HepG2 (cell line): ENCODE measurements at regions not wholly inside any gene's neighbourhood (a gene's known extent, or its start where the extent isn't known, plus 50 kb on each side); places are given as distances from the start of the nearest gene placed in this dataset.

ENCODE experiments used
- PTBP1 ChIP-seq: fragments of 200-400 bp; formaldehyde crosslinking; IDR thresholded peaks from 2 replicates; pipeline ENCODE4 v1.6.1; 2018; ENCODE audit warnings: low read length, low read depth; ENCODE audit not compliant: poor library complexity, severe bottlenecking
- RFX1 ChIP-seq: fragments of 450-650 bp; IDR thresholded peaks from 2 replicates; pipeline ENCODE4 v1.6.1; 2017
- SP1 ChIP-seq, 2 experiments: fragments of 450-650 bp in 1 of 2; sonication (generic) in 1 of 2; formaldehyde crosslinking in 1 of 2; IDR thresholded peaks; 2 replicates each; pipeline versions ENCODE4 v1.4.0 to v1.6.1; 2016 to 2020; ENCODE audit warnings: missing genetic modification reagents in 1 of 2
- ZEB1 ChIP-seq: IDR thresholded peaks from 2 replicates; pipeline ENCODE4 v1.6.1; 2012; ENCODE audit warnings: mild to moderate bottlenecking, low read depth, inconsistent platforms; ENCODE audit not compliant: insufficient replicate concordance
- ZSCAN31 ChIP-seq: sonication (generic); formaldehyde crosslinking; IDR thresholded peaks from 2 replicates; pipeline ENCODE4 v1.5.0; 2020; ENCODE audit warnings: low read depth, mild to moderate bottlenecking, missing genetic modification reagents
- TF ChIP-seq, protein P1 (sequence below): sonication (generic); formaldehyde crosslinking; IDR thresholded peaks from 2 replicates; pipeline ENCODE4 v1.5.0; 2020; ENCODE audit warnings: mild to moderate bottlenecking, missing genetic modification reagents, borderline replicate concordance
- TF ChIP-seq, protein P2 (sequence below), 2 experiments: fragments of 450-650 bp in 1 of 2; sonication (generic) in 1 of 2; formaldehyde crosslinking; IDR thresholded peaks; 2 replicates each; pipeline versions ENCODE4 v1.5.0 to v1.8.0; 2020 to 2022; ENCODE audit warnings: mild to moderate bottlenecking in 1 of 2, missing genetic modification reagents in 1 of 2
- TF ChIP-seq, protein P3 (sequence below): sonication (generic); formaldehyde crosslinking; IDR thresholded peaks from 2 replicates; pipeline ENCODE4 v1.5.1; 2020; ENCODE audit warnings: mild to moderate bottlenecking, missing genetic modification reagents
- TF ChIP-seq, protein P4 (sequence below): sonication (generic); formaldehyde crosslinking; IDR thresholded peaks from 2 replicates; pipeline ENCODE4 v1.4.0; 2020; ENCODE audit warnings: mild to moderate bottlenecking, missing genetic modification reagents

DNA sequence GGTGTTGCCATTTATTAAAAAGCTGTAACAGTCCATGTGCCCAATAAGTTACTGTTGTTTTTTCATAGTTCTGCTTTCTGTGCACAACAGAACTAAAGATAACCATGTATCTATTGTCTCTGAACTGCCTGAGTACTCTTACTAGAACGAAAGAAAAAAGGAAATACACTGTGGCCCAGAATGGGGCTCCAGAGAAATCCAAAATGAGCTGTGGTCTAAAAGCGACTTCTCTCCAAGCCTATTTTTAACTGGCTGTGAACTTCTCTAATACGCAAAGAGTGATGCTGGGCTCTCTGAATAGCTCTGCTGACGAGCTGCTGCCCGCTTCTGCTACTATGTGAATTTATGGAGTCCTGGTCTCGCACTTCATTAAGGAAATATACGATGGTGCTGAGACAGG lies 56.2 kb upstream of the LPP start (continued):
- TF ChIP-seq, protein P1, sequence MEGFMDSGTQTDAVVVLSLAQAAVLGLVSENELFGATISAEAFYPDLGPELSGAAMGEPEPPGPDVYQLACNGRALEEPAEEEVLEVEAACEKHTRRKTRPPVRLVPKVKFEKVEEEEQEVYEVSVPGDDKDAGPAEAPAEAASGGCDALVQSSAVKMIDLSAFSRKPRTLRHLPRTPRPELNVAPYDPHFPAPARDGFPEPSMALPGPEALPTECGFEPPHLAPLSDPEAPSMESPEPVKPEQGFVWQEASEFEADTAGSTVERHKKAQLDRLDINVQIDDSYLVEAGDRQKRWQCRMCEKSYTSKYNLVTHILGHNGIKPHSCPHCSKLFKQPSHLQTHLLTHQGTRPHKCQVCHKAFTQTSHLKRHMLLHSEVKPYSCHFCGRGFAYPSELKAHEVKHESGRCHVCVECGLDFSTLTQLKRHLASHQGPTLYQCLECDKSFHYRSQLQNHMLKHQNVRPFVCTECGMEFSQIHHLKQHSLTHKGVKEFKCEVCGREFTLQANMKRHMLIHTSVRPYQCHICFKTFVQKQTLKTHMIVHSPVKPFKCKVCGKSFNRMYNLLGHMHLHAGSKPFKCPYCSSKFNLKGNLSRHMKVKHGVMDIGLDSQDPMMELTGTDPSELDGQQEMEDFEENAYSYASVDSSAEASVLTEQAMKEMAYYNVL (CRISPR knock-in tag) = no peak
- TF ChIP-seq ZSCAN31 (CRISPR knock-in tag) = no peak
- no peak for TF ChIP-seq PTBP1
- TF ChIP-seq, protein P2, sequence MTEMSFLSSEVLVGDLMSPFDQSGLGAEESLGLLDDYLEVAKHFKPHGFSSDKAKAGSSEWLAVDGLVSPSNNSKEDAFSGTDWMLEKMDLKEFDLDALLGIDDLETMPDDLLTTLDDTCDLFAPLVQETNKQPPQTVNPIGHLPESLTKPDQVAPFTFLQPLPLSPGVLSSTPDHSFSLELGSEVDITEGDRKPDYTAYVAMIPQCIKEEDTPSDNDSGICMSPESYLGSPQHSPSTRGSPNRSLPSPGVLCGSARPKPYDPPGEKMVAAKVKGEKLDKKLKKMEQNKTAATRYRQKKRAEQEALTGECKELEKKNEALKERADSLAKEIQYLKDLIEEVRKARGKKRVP (CRISPR knock-in tag; IDR thresholded peaks at IDR 0.05) = no peak
- no peak for TF ChIP-seq ZEB1
- TF ChIP-seq, protein P3, sequence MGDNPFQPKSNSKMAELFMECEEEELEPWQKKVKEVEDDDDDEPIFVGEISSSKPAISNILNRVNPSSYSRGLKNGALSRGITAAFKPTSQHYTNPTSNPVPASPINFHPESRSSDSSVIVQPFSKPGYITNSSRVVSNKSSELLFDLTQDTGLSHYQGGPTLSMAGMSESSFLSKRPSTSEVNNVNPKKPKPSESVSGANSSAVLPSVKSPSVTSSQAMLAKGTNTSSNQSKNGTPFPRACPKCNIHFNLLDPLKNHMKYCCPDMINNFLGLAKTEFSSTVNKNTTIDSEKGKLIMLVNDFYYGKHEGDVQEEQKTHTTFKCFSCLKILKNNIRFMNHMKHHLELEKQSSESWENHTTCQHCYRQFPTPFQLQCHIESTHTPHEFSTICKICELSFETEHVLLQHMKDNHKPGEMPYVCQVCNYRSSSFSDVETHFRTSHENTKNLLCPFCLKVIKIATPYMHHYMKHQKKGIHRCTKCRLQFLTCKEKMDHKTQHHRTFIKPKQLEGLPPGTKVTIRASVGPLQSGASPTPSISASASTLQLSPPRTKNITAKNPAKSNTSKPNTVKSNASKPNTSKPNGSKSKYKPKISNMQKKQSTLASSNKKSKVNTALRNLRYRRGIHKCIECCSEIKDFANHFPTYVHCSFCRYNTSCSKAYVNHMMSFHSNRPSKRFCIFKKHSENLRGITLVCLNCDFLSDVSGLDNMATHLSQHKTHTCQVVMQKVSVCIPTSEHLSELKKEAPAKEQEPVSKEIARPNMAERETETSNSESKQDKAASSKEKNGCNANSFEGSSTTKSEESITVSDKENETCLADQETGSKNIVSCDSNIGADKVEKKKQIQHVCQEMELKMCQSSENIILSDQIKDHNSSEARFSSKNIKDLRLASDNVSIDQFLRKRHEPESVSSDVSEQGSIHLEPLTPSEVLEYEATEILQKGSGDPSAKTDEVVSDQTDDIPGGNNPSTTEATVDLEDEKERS (CRISPR knock-in tag) = no peak
- TF ChIP-seq RFX1 = no peak
- TF ChIP-seq, protein P4, sequence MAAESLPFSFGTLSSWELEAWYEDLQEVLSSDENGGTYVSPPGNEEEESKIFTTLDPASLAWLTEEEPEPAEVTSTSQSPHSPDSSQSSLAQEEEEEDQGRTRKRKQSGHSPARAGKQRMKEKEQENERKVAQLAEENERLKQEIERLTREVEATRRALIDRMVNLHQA (CRISPR knock-in tag) = no peak
- TF ChIP-seq SP1 (IDR thresholded peaks at IDR 0.05) = no peak
- no peak for TF ChIP-seq SP1 (CRISPR knock-in tag; IDR thresholded peaks at IDR 0.05)
